Psoas muscle (tissue), 7 donors: ENCODE measurements at regions not wholly inside any gene's neighbourhood (a gene's known extent, or its start where the extent isn't known, plus 50 kb on each side); places are given as distances from the start of the nearest gene placed in this dataset.

ENCODE experiments used
- ATAC-seq, 4 donors: fragments of 200-7000 bp; cut with Tn5 transposase; one replicate each; pipeline ENCODE4 v1.9.1; 2020; ENCODE audit warnings: moderate library complexity in 3 of 4, mild to moderate bottlenecking in 2 of 4
- DNase-seq, 2 donors: peaks; one replicate each; pipeline ENCODE4 v3.0.0-alpha.2; 2020
- H3K27ac ChIP-seq: fragments of 200-600 bp; one replicate; pipeline ENCODE4 v1.8.0; 2022
- H3K27me3 ChIP-seq, 3 donors: fragments of 200-600 bp in 1 of 3; one replicate each; pipeline versions ENCODE4 v1.6.1 to v1.8.0; 2013 to 2022; ENCODE audit warnings: low read length in 2 of 3, mild to moderate bottlenecking in 2 of 3, moderate library complexity in 1 of 3; ENCODE audit not compliant: insufficient read depth in 3 of 3
- H3K36me3 ChIP-seq, 2 donors: fragments of 200-600 bp in 1 of 2; one replicate each; pipeline versions ENCODE4 v1.6.1 to v1.8.0; 2013 to 2022; ENCODE audit warnings: low read depth in 1 of 2, mild to moderate bottlenecking in 1 of 2, moderate library complexity in 1 of 2; ENCODE audit not compliant: insufficient read depth in 1 of 2
- H3K4me1 ChIP-seq: fragments of 200-600 bp; one replicate; pipeline ENCODE4 v1.8.0; 2022
- H3K4me3 ChIP-seq: fragments of 200-600 bp; one replicate; pipeline ENCODE4 v1.8.0; 2022; ENCODE audit warnings: mild to moderate bottlenecking
- H3K9me3 ChIP-seq: fragments of 200-600 bp; one replicate; pipeline ENCODE4 v1.8.0; 2022
- CTCF ChIP-seq: fragments of 200-600 bp; IDR thresholded peaks from one replicate; pipeline ENCODE4 v1.8.0; 2022; ENCODE audit warnings: antibody characterized with exemption
- WGBS, 3 donors: extraction: QIAGEN DNeasy Blood & Tissue Kit; methylation state at CpG; one replicate each; pipeline versions ENCODE4 v1.1.6 to v1.1.7; 2013; 5-methylcytosine and 5-hydroxymethylcytosine counted together
- intact Hi-C, 2 donors: fragments of 100-400 bp; cut with DNase I; formaldehyde crosslinking; loops; one replicate each; pipeline versions ENCODE4 v1.11.0 to v1.14.2; 2022
- donor health status: healthy with polysubstance abuse.
- donor health status: DM: no; HTN: no; CAD: no; lungs with moderate emphysema.
- donor health status: Bipolar disorder and iron deficiency.
- donor health status: healthy.
- donor health status: DM: yes; HTN: yes; CAD: no.
- donor health status: DM: no; HTN: no; CAD: no.
- donor health status: DM: yes; HTN: yes; CAD: no.

- no peak for ATAC-seq
- 94 to 98% (median 95%) methylated on average over 3 of the region's 3 CpGs for WGBS, 3 donors
- TF ChIP-seq CTCF, result no peak
- Histone ChIP-seq H3K4me3 (no peak overlapping the region), H3K36me3 (no peaks in the 10 kb centered on the region), H3K9me3 (peaks cover 12% of the 10 kb centered on the region), H3K4me1 (no peaks in the 10 kb centered on the region), H3K27me3 (no peaks in the 10 kb centered on the region), H3K27ac (no peak overlapping the region)
- intact Hi-C loops, result no loop called here
- DNase-seq, result no peak
Measured at GRCh38 chr4:138751309-138751708, 264.3 kb upstream of the NOCT start.

GRCh38 chr4:138749303-138749702 is 266.3 kb upstream of the NOCT start:
- Histone ChIP-seq H3K36me3 (no peaks in the 10 kb centered on the region), H3K27ac (no peak overlapping the region), H3K4me3 (no peak overlapping the region), H3K27me3 (no peaks in the 10 kb centered on the region), H3K9me3 (peaks cover 12% of the 10 kb centered on the region), H3K4me1 (no peaks in the 10 kb centered on the region)
- TF ChIP-seq CTCF, result no peak
- DNase-seq (no peak), ATAC-seq (peak; percentile 49 to 95 (median 72))
- intact Hi-C loops, result no loop called here
- 51 to 65% (median 55%) methylated on average over 2 of the region's 2 CpGs for WGBS, 3 donors

- WGBS, 3 donors, result 40 to 47% (median 44%) methylated on average over 5 of the region's 5 CpGs
- no peak overlapping the region for H3K4me3 ChIP-seq
- peak in 1 of 4 donors; percentile 25 for ATAC-seq
Measured at GRCh38 chr4:138741766-138742377, 273.7 kb upstream of the NOCT start.

GRCh38 chr4:138740816-138741745 is 274.5 kb upstream of the NOCT start:
- intact Hi-C loops, result no loop called here
- WGBS, 3 donors, result 80 to 82% (median 81%) methylated on average over 4 of the region's 4 CpGs
- TF ChIP-seq CTCF, result no peak

More at GRCh38 chr4:138741766-138742377, 273.7 kb upstream of the NOCT start:
- DNase-seq, result no peak
- Histone ChIP-seq H3K27me3 (no peaks in the 10 kb centered on the region), H3K9me3 (no peaks in the 10 kb centered on the region), H3K36me3 (no peaks in the 10 kb centered on the region), H3K27ac (no peak overlapping the region), H3K4me1 (peaks cover 3% of the 10 kb centered on the region)
- TF ChIP-seq CTCF, result no peak
- intact Hi-C loops, result no loop called here

More at GRCh38 chr4:138740816-138741745, 274.5 kb upstream of the NOCT start:
- Histone ChIP-seq H3K27ac (no peak overlapping the region), H3K27me3 (no peaks in the 10 kb centered on the region), H3K4me1 (peaks cover 3% of the 10 kb centered on the region), H3K9me3 (no peaks in the 10 kb centered on the region), H3K36me3 (no peaks in the 10 kb centered on the region), H3K4me3 (no peak overlapping the region)
- DNase-seq (no peak), ATAC-seq (no peak)
